C4-2B (cell line): ENCODE measurements at regions not wholly inside any gene's neighbourhood (a gene's known extent, or its start where the extent isn't known, plus 50 kb on each side); places are given as distances from the start of the nearest gene placed in this dataset.

ENCODE experiments used
- ZFX ChIP-seq: fragments of 450-650 bp; IDR thresholded peaks from 2 replicates; pipeline ENCODE4 v1.6.1; 2017
- TF ChIP-seq, protein P1 (sequence below): fragments of 450-650 bp; conservative IDR thresholded peaks from 2 replicates; pipeline ENCODE4 v1.5.1; 2017; ENCODE audit warnings: mild to moderate bottlenecking

DNA sequence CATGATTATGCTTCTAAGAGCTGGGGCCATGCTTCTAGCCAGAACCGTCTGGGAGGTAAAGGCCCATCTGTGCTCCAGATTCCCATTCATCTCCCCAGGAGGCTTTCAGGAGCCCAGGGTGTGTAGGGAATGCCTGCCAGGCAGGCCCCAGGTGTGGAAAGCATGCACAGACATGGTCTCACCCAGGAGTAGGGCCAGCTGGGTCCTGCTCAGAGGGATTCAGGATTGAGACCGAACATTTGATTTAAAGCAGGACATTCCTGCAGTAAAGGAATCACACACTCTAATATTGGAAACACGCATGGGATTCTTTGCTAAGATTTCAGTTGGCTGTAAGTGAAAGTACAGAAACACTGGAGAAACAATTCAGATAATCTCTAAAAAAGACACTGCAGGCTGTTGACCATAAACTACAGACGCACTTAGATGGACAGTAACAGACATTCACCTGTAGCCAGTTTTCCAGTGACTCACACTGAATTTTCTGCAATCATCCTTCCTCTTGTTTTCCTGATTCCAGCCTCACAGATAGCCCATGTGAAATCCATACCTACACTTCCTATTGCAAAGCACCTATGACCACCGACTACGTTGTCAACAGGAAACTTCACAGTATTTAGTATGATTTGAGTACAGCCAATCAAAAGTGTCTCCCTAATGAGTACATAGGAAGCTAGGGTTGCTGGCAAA lies 257.8 kb downstream of the TBC1D4 start:
- TF ChIP-seq, protein P1, sequence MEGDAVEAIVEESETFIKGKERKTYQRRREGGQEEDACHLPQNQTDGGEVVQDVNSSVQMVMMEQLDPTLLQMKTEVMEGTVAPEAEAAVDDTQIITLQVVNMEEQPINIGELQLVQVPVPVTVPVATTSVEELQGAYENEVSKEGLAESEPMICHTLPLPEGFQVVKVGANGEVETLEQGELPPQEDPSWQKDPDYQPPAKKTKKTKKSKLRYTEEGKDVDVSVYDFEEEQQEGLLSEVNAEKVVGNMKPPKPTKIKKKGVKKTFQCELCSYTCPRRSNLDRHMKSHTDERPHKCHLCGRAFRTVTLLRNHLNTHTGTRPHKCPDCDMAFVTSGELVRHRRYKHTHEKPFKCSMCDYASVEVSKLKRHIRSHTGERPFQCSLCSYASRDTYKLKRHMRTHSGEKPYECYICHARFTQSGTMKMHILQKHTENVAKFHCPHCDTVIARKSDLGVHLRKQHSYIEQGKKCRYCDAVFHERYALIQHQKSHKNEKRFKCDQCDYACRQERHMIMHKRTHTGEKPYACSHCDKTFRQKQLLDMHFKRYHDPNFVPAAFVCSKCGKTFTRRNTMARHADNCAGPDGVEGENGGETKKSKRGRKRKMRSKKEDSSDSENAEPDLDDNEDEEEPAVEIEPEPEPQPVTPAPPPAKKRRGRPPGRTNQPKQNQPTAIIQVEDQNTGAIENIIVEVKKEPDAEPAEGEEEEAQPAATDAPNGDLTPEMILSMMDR = no peak
- no peak for TF ChIP-seq ZFX
